ENCODE measurements at regions not wholly inside any gene's neighbourhood (a gene's known extent, or its start where the extent isn't known, plus 50 kb on each side); places are given as distances from the start of the nearest gene placed in this dataset.

DNA sequence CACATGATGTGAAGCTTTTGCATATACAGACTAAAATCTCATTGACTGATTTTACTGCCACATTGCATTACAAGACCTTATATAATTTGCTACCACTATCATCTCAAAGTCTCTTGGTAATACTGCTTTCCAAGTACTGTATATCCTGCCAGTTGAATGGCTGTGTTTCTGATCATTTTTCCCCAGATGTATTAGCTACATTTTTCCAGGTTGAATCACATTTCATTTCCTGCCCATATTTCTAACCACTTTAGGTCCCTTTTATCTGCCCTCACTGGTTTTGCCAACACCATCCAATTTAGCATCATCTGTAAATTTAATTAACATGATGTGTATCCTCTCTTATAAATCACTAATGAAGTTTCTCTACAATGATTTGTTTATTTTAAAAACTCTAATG, 365.7 kb upstream of the PMFBP1 start:
- Histone ChIP-seq H3K9me3 (ENCODE audit: control insufficient read depth, low read length) (no peaks in the 10 kb centered on the region), H3K4me3 (ENCODE audit: low read length) (no peak overlapping the region), H3K27me3 (ENCODE audit: control insufficient read depth, insufficient read depth, low read length) (no peaks in the 10 kb centered on the region), H3K4me1 (ENCODE audit: control insufficient read depth, insufficient read depth, low read length) (no peaks in the 10 kb centered on the region), H3K9ac (ENCODE audit: low read length) (no peak overlapping the region), H3K36me3 (ENCODE audit: control insufficient read depth, insufficient read depth, low read length) (no peaks in the 10 kb centered on the region)

- no peak overlapping the region for H3K9ac ChIP-seq (ENCODE audit: low read length)
- no peaks in the 10 kb centered on the region for H3K36me3 ChIP-seq (ENCODE audit: control insufficient read depth, insufficient read depth, low read length)
- H3K4me3 ChIP-seq (ENCODE audit: low read length) = no peak overlapping the region
- H3K9me3 ChIP-seq (ENCODE audit: control insufficient read depth, low read length) = no peaks in the 10 kb centered on the region
- H3K27me3 ChIP-seq (ENCODE audit: control insufficient read depth, insufficient read depth, low read length) = no peaks in the 10 kb centered on the region
- H3K4me1 ChIP-seq (ENCODE audit: control insufficient read depth, insufficient read depth, low read length) = no peaks in the 10 kb centered on the region
These were observed 364.9 kb upstream of the PMFBP1 start for GRCh38 chr16:72536723-72537435.

GRCh38 chr16:72532906-72533410, 361.0 kb upstream of the PMFBP1 start:
- no peaks in the 10 kb centered on the region for H3K36me3 ChIP-seq (ENCODE audit: control insufficient read depth, insufficient read depth, low read length)
- no peaks in the 10 kb centered on the region for H3K27me3 ChIP-seq (ENCODE audit: control insufficient read depth, insufficient read depth, low read length)
- no peaks in the 10 kb centered on the region for H3K9me3 ChIP-seq (ENCODE audit: control insufficient read depth, low read length)
- H3K4me1 ChIP-seq (ENCODE audit: control insufficient read depth, insufficient read depth, low read length) = no peaks in the 10 kb centered on the region
- H3K4me3 ChIP-seq (ENCODE audit: low read length) = no peak overlapping the region
- H3K9ac ChIP-seq (ENCODE audit: low read length) = no peak overlapping the region

GRCh38 chr16:72530434-72530833, 358.5 kb upstream of the PMFBP1 start:
- no peaks in the 10 kb centered on the region for H3K4me1 ChIP-seq (ENCODE audit: control insufficient read depth, insufficient read depth, low read length)
- H3K9ac ChIP-seq (ENCODE audit: low read length) = no peak overlapping the region
- H3K36me3 ChIP-seq (ENCODE audit: control insufficient read depth, insufficient read depth, low read length) = no peaks in the 10 kb centered on the region
- no peak overlapping the region for H3K4me3 ChIP-seq (ENCODE audit: low read length)
- no peaks in the 10 kb centered on the region for H3K9me3 ChIP-seq (ENCODE audit: control insufficient read depth, low read length)
- no peaks in the 10 kb centered on the region for H3K27me3 ChIP-seq (ENCODE audit: control insufficient read depth, insufficient read depth, low read length)

DNA sequence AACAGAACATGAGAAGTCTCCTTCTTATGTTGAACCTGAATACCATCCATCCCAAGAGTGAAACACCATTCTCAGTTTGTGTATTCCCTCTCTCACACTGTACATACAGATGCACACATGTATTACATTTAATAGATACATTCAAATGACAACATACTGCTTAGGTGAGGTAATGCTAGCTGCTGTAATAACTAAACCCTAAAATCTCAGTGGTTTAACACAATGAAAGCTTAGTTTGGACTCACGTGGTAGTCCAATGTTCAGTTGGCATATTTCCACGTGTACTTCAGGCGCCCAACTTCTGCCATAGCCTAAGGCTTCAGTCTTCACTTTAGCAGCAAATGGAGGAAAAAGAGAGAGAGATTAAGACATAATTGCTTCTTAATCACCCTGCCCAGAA, 351.1 kb upstream of the PMFBP1 start:
- Histone ChIP-seq H3K4me1 (ENCODE audit: control insufficient read depth, insufficient read depth, low read length) (no peaks in the 10 kb centered on the region), H3K4me3 (ENCODE audit: low read length) (no peak overlapping the region), H3K36me3 (ENCODE audit: control insufficient read depth, insufficient read depth, low read length) (no peaks in the 10 kb centered on the region), H3K9me3 (ENCODE audit: control insufficient read depth, low read length) (no peaks in the 10 kb centered on the region), H3K9ac (ENCODE audit: low read length) (no peak overlapping the region), H3K27me3 (ENCODE audit: control insufficient read depth, insufficient read depth, low read length) (no peaks in the 10 kb centered on the region)

- Histone ChIP-seq H3K9ac (ENCODE audit: low read length) (no peak overlapping the region), H3K9me3 (ENCODE audit: control insufficient read depth, low read length) (no peaks in the 10 kb centered on the region), H3K27me3 (ENCODE audit: control insufficient read depth, insufficient read depth, low read length) (no peaks in the 10 kb centered on the region), H3K4me3 (ENCODE audit: low read length) (no peak overlapping the region), H3K36me3 (ENCODE audit: control insufficient read depth, insufficient read depth, low read length) (no peaks in the 10 kb centered on the region), H3K4me1 (ENCODE audit: control insufficient read depth, insufficient read depth, low read length) (no peaks in the 10 kb centered on the region)
These were observed 345.2 kb upstream of the PMFBP1 start for GRCh38 chr16:72517154-72517553.

DNA sequence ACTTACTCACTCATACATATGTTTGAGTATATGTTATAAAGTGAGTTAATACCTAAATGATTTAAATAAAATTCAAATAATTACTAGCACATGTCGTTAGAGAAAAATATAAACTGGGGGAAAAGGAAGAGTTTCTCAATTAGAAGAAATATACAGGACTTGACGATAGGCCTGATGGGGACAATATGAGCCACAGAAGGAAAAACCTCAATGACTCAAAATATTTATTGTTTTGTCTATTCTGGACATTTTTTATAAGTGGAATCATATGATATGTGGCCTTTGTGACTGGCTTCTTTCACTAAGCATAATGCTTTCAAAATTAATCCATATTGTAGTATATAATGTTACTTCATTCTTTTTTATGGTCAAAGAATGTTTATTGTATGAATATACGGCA, 339.2 kb upstream of the PMFBP1 start:
- H3K4me3 ChIP-seq (ENCODE audit: low read length) = no peak overlapping the region
- no peaks in the 10 kb centered on the region for H3K4me1 ChIP-seq (ENCODE audit: control insufficient read depth, insufficient read depth, low read length)
- H3K36me3 ChIP-seq (ENCODE audit: control insufficient read depth, insufficient read depth, low read length) = no peaks in the 10 kb centered on the region
- no peaks in the 10 kb centered on the region for H3K27me3 ChIP-seq (ENCODE audit: control insufficient read depth, insufficient read depth, low read length)
- H3K9me3 ChIP-seq (ENCODE audit: control insufficient read depth, low read length) = no peaks in the 10 kb centered on the region
- no peak overlapping the region for H3K9ac ChIP-seq (ENCODE audit: low read length)

GRCh38 chr16:72508191-72508590, 336.2 kb upstream of the PMFBP1 start:
- H3K9me3 ChIP-seq (ENCODE audit: control insufficient read depth, low read length) = no peaks in the 10 kb centered on the region
- no peaks in the 10 kb centered on the region for H3K36me3 ChIP-seq (ENCODE audit: control insufficient read depth, insufficient read depth, low read length)
- no peaks in the 10 kb centered on the region for H3K4me1 ChIP-seq (ENCODE audit: control insufficient read depth, insufficient read depth, low read length)
- no peak overlapping the region for H3K4me3 ChIP-seq (ENCODE audit: low read length)
- no peak overlapping the region for H3K9ac ChIP-seq (ENCODE audit: low read length)
- no peaks in the 10 kb centered on the region for H3K27me3 ChIP-seq (ENCODE audit: control insufficient read depth, insufficient read depth, low read length)

DNA sequence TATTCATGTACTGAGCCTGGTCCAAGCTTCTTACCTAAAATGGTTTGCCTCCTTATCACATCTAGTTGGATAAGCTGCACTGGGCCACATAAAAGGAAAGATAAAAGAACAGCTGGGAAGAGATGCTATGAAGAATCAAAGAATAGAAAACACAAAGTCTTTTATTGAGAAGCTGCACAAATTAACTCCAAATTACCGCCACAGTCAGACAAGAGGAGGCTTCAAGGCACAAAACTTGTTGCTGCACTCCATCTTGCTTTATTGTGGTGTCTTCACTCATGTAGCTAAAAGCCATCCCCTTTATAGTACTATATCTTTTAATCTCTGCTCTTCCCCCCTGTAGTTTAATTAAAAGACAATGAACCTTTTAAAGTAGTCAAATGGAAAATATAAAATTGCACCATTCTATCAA, 330.6 kb upstream of the PMFBP1 start:
- Histone ChIP-seq H3K4me3 (ENCODE audit: low read length) (no peak overlapping the region), H3K9me3 (ENCODE audit: control insufficient read depth, low read length) (no peaks in the 10 kb centered on the region), H3K9ac (ENCODE audit: low read length) (no peak overlapping the region), H3K4me1 (ENCODE audit: control insufficient read depth, insufficient read depth, low read length) (no peaks in the 10 kb centered on the region), H3K27me3 (ENCODE audit: control insufficient read depth, insufficient read depth, low read length) (no peaks in the 10 kb centered on the region), H3K36me3 (ENCODE audit: control insufficient read depth, insufficient read depth, low read length) (no peaks in the 10 kb centered on the region)

GRCh38 chr16:72501739-72502593, 330.0 kb upstream of the PMFBP1 start:
- Histone ChIP-seq H3K27me3 (ENCODE audit: control insufficient read depth, insufficient read depth, low read length) (no peaks in the 10 kb centered on the region), H3K4me1 (ENCODE audit: control insufficient read depth, insufficient read depth, low read length) (no peaks in the 10 kb centered on the region), H3K9me3 (ENCODE audit: control insufficient read depth, low read length) (no peaks in the 10 kb centered on the region), H3K4me3 (ENCODE audit: low read length) (no peak overlapping the region), H3K9ac (ENCODE audit: low read length) (no peak overlapping the region), H3K36me3 (ENCODE audit: control insufficient read depth, insufficient read depth, low read length) (no peaks in the 10 kb centered on the region)

- H3K9me3 ChIP-seq (ENCODE audit: control insufficient read depth, low read length) = no peaks in the 10 kb centered on the region
- H3K4me3 ChIP-seq (ENCODE audit: low read length) = no peak overlapping the region
- H3K9ac ChIP-seq (ENCODE audit: low read length) = no peak overlapping the region
- no peaks in the 10 kb centered on the region for H3K36me3 ChIP-seq (ENCODE audit: control insufficient read depth, insufficient read depth, low read length)
- H3K27me3 ChIP-seq (ENCODE audit: control insufficient read depth, insufficient read depth, low read length) = no peaks in the 10 kb centered on the region
- H3K4me1 ChIP-seq (ENCODE audit: control insufficient read depth, insufficient read depth, low read length) = no peaks in the 10 kb centered on the region
These were observed 328.6 kb upstream of the PMFBP1 start for GRCh38 chr16:72500545-72500944.

DNA sequence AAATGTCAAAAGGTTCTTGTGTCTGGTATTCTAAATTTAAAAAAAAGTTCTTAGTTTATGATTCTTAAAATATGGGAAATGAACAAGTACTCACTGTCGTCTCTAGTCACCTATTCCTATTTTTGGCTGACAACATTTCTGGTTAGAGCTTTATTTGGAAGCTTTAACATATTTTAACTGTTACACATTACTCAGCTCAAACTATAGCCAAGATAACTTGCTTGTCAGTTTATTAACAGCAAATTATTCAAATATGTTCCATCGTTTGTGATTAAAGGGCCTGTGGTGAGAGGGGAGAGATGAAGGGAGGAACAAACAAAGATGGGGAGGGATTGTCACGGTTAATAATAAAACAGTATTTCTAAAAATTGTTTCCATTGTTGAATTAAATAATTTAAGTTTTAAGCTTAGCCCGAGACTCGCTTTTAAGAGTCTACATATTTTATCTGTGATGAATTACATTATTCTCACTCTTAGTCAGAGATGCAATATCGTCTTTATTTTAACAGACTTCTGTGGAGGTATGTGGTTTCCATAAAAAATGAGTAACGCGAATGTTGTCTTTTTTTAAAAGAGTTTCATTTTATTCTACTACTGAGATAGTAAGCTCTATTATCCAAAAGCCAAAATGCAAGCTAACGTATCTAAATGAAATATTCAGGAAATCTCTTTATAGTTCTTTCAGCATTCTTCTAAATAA, 321.9 kb upstream of the PMFBP1 start:
- Histone ChIP-seq H3K4me3 (ENCODE audit: low read length) (no peak overlapping the region), H3K9me3 (ENCODE audit: control insufficient read depth, low read length) (no peaks in the 10 kb centered on the region), H3K36me3 (ENCODE audit: control insufficient read depth, insufficient read depth, low read length) (no peaks in the 10 kb centered on the region), H3K4me1 (ENCODE audit: control insufficient read depth, insufficient read depth, low read length) (no peaks in the 10 kb centered on the region), H3K9ac (ENCODE audit: low read length) (no peak overlapping the region), H3K27me3 (ENCODE audit: control insufficient read depth, insufficient read depth, low read length) (no peaks in the 10 kb centered on the region)
